Lung (tissue), 11 donors: ENCODE measurements at regions not wholly inside any gene's neighbourhood (a gene's known extent, or its start where the extent isn't known, plus 50 kb on each side); places are given as distances from the start of the nearest gene placed in this dataset.
"Not testable (repeated sequence)": the region's sequence is repeated elsewhere in the genome, so short reads cannot be mapped to it uniquely, and the experiment has no call there.

Experiments
- ATAC-seq: fragments of 200-7000 bp; cut with Tn5 transposase; one replicate; pipeline ENCODE4 v1.9.1; 2020; ENCODE audit warnings: moderate number of reproducible peaks; ENCODE audit not compliant: insufficient read depth, low FRiP score
- DNase-seq, 3 donors: peaks; one replicate each; pipeline ENCODE4 v3.0.0-alpha.2; 2013 to 2017
- H3K27ac ChIP-seq, 2 donors: one replicate each; pipeline ENCODE4 v1.5.1; 2013; ENCODE audit warnings: mild to moderate bottlenecking in 2 of 2, moderate library complexity in 2 of 2, control low read depth in 1 of 2, inconsistent platforms in 1 of 2, low read depth in 1 of 2, low read length in 1 of 2
- H3K27me3 ChIP-seq, 3 donors: one replicate each; pipeline ENCODE4 v1.5.1; 2013; ENCODE audit warnings: low read length in 2 of 3; ENCODE audit not compliant: control insufficient read depth in 3 of 3, insufficient read depth in 3 of 3
- H3K36me3 ChIP-seq, 4 donors: one replicate each; pipeline ENCODE4 v1.5.1; 2013; ENCODE audit warnings: low read length in 4 of 4, mild to moderate bottlenecking in 1 of 4, moderate library complexity in 1 of 4; ENCODE audit not compliant: control insufficient read depth in 4 of 4, insufficient read depth in 4 of 4
- H3K4me1 ChIP-seq, 5 donors: one replicate each; pipeline ENCODE4 v1.5.1; 2013; ENCODE audit warnings: low read length in 5 of 5, mild to moderate bottlenecking in 2 of 5, moderate library complexity in 1 of 5; ENCODE audit not compliant: control insufficient read depth in 5 of 5, insufficient read depth in 5 of 5
- H3K4me3 ChIP-seq: one replicate; pipeline ENCODE4 v1.5.1; 2013; ENCODE audit warnings: mild to moderate bottlenecking, control low read depth, moderate library complexity
- H3K9ac ChIP-seq, 2 donors: one replicate each; pipeline ENCODE4 v1.5.1; 2013; ENCODE audit warnings: low read length in 2 of 2, control low read depth in 1 of 2; ENCODE audit not compliant: insufficient read depth in 1 of 2
- H3K9me3 ChIP-seq, 4 donors: one replicate each; pipeline ENCODE4 v1.5.1; 2013; ENCODE audit warnings: low read length in 3 of 4, mild to moderate bottlenecking in 1 of 4, moderate library complexity in 1 of 4; ENCODE audit not compliant: control insufficient read depth in 4 of 4, insufficient read depth in 3 of 4
- CTCF ChIP-seq: IDR thresholded peaks from 2 replicates; pipeline ENCODE4 v1.5.1; 2012; ENCODE audit warnings: mild to moderate bottlenecking; ENCODE audit errors: control extremely low read depth, extremely low read depth
- WGBS, 2 donors: extraction: QIAGEN DNeasy Blood & Tissue Kit; methylation state at CpG; one replicate each; pipeline ENCODE4 v1.1.7; 2013; 5-methylcytosine and 5-hydroxymethylcytosine counted together
- donor health status: control.
- donor health status: control.
- donor health status: Bipolar disorder and iron deficiency.
- donor health status: healthy.
- donor health status: DM: yes; HTN: yes; CAD: no.

GRCh38 chr17:36851250-36851649 is 86.0 kb upstream of the LHX1 start:
- H3K36me3 ChIP-seq, result no peaks in the 10 kb centered on the region
- WGBS, 2 donors, result 50 to 74% methylated on average over 7 of the region's 7 CpGs
- peaks cover 0 to 5% (median 0%) of the 10 kb centered on the region in 4 donors for H3K9me3 ChIP-seq
- H3K4me1 ChIP-seq, result no peaks in the 10 kb centered on the region
- ATAC-seq (no peak), DNase-seq (no peak)
- peaks cover 0 to 3% (median 2%) of the 10 kb centered on the region in 3 donors for H3K27me3 ChIP-seq
- no peak overlapping the region for H3K4me3 ChIP-seq
- H3K27ac ChIP-seq, result no peak overlapping the region
- TF ChIP-seq CTCF, result no peak
- H3K9ac ChIP-seq, result no peak overlapping the region

- WGBS, 2 donors, result 58 to 81% methylated on average over 1 of the region's 1 CpG
- not testable (repeated sequence) for H3K27ac ChIP-seq, H3K27me3 ChIP-seq, H3K4me1 ChIP-seq, ATAC-seq, H3K36me3 ChIP-seq, H3K9ac ChIP-seq, H3K4me3 ChIP-seq, H3K9me3 ChIP-seq, DNase-seq
Observed at GRCh38 chr17:36852478-36852877, 84.8 kb upstream of the LHX1 start.

- H3K27ac ChIP-seq, result no peak overlapping the region
- H3K27me3 ChIP-seq, result peaks cover 0 to 3% (median 0%) of the 10 kb centered on the region in 3 donors
- H3K9ac ChIP-seq, result no peak overlapping the region
- H3K9me3 ChIP-seq, result peaks cover 0 to 5% (median 0%) of the 10 kb centered on the region in 4 donors
- no peaks in the 10 kb centered on the region for H3K36me3 ChIP-seq
- DNase-seq, result no peak
- H3K4me1 ChIP-seq, result no peaks in the 10 kb centered on the region
- no peak for ATAC-seq
- 48 to 59% methylated on average over 3 of the region's 3 CpGs for WGBS, 2 donors
- TF ChIP-seq CTCF, result no peak
- H3K4me3 ChIP-seq, result no peak overlapping the region
Observed at GRCh38 chr17:36854982-36855381, 82.3 kb upstream of the LHX1 start.

- peaks cover 0 to 3% (median 0%) of the 10 kb centered on the region in 3 donors for H3K27me3 ChIP-seq
- 82 to 83% methylated on average over 4 of the region's 4 CpGs for WGBS, 2 donors
Observed at GRCh38 chr17:36855459-36855858, 81.8 kb upstream of the LHX1 start.

More at GRCh38 chr17:36855459-36855858, 81.8 kb upstream of the LHX1 start:
- no peak for DNase-seq
- ATAC-seq, result no peak
- H3K27ac ChIP-seq, result no peak overlapping the region
- H3K9me3 ChIP-seq, result peaks cover 0 to 5% (median 0%) of the 10 kb centered on the region in 4 donors
- no peak overlapping the region for H3K9ac ChIP-seq
- no peaks in the 10 kb centered on the region for H3K36me3 ChIP-seq
- H3K4me1 ChIP-seq, result no peaks in the 10 kb centered on the region
- TF ChIP-seq CTCF, result no peak
- H3K4me3 ChIP-seq, result no peak overlapping the region
